GM23338 (cell line): ENCODE measurements at regions not wholly inside any gene's neighbourhood (a gene's known extent, or its start where the extent isn't known, plus 50 kb on each side); places are given as distances from the start of the nearest gene placed in this dataset.

Experiments used
- ATAC-seq: fragments of 200-7000 bp; cut with Tn5 transposase; 3 replicates; pipeline ENCODE4 v1.9.1; 2020
- DNase-seq: peaks from one replicate; pipeline ENCODE4 v3.0.0-alpha.2; 2015; ENCODE audit warnings: low spot score
- H2AFZ ChIP-seq: fragments of 200-600 bp; sonication (generic); 2 replicates; pipeline ENCODE4 v1.8.0; 2016; ENCODE audit warnings: antibody characterized with exemption, mild to moderate bottlenecking, moderate library complexity
- H3F3A ChIP-seq: fragments of 200-600 bp; sonication (generic); replicated peaks from 2 replicates; pipeline ENCODE4 v1.8.0; 2017; ENCODE audit warnings: antibody characterized with exemption, mixed run types, low read depth
- H3K27ac ChIP-seq: fragments of 200-600 bp; sonication (generic); 2 replicates; pipeline ENCODE4 v1.6.1; 2016; ENCODE audit warnings: low read depth
- H3K27me3 ChIP-seq: fragments of 200-600 bp; sonication (generic); 2 replicates; pipeline ENCODE4 v1.8.0; 2016; ENCODE audit warnings: mild to moderate bottlenecking, mixed run types, moderate library complexity; ENCODE audit not compliant: insufficient read depth
- H3K36me3 ChIP-seq: fragments of 200-600 bp; sonication (generic); 2 replicates; pipeline ENCODE4 v1.8.0; 2016; ENCODE audit warnings: mild to moderate bottlenecking; ENCODE audit not compliant: insufficient read depth
- H3K4me1 ChIP-seq: fragments of 200-600 bp; sonication (generic); 2 replicates; pipeline ENCODE4 v1.8.0; 2016; ENCODE audit warnings: mild to moderate bottlenecking, moderate library complexity; ENCODE audit not compliant: insufficient read depth
- H3K4me2 ChIP-seq: fragments of 200-600 bp; sonication (generic); 2 replicates; pipeline ENCODE4 v1.7.1; 2017; ENCODE audit warnings: mixed run types
- H3K4me3 ChIP-seq: fragments of 200-600 bp; sonication (generic); 2 replicates; pipeline ENCODE4 v1.6.1; 2016; ENCODE audit warnings: mixed run types
- H3K79me2 ChIP-seq: fragments of 200-600 bp; sonication (generic); replicated peaks from 2 replicates; pipeline ENCODE4 v1.8.0; 2017; ENCODE audit warnings: mild to moderate bottlenecking; ENCODE audit not compliant: insufficient read depth
- H3K9me2 ChIP-seq: fragments of 200-600 bp; sonication (generic); 2 replicates; pipeline ENCODE4 v1.8.0; 2017; ENCODE audit not compliant: insufficient read depth
- H4K20me1 ChIP-seq: fragments of 200-600 bp; sonication (generic); replicated peaks from 2 replicates; pipeline ENCODE4 v1.8.0; 2017; ENCODE audit warnings: mild to moderate bottlenecking; ENCODE audit not compliant: insufficient read depth
- H3K27ac Mint-ChIP-seq: 2 replicates; pipeline ENCODE4 v1.8.0; 2020; ENCODE audit warnings: inconsistent platforms, mild to moderate bottlenecking, moderate library complexity, mixed read lengths
- H3K27me3 Mint-ChIP-seq: 3 replicates; pipeline ENCODE4 v1.8.0; 2022; ENCODE audit warnings: low read depth, mild to moderate bottlenecking, moderate library complexity, mixed read lengths, inconsistent platforms; ENCODE audit not compliant: insufficient read depth, poor library complexity
- H3K36me3 Mint-ChIP-seq: 3 replicates; pipeline ENCODE4 v1.8.0; 2021; ENCODE audit warnings: low read depth, mild to moderate bottlenecking, inconsistent platforms, moderate library complexity, mixed read lengths
- H3K4me1 Mint-ChIP-seq: 3 replicates; pipeline ENCODE4 v1.8.0; 2020; ENCODE audit warnings: mild to moderate bottlenecking, inconsistent platforms, mixed read lengths
- H3K4me3 Mint-ChIP-seq: 3 replicates; pipeline ENCODE4 v1.8.0; 2021; ENCODE audit warnings: moderate library complexity, mild to moderate bottlenecking, inconsistent platforms, mixed read lengths
- H3K9me3 Mint-ChIP-seq: 3 replicates; pipeline ENCODE4 v1.8.0; 2020; ENCODE audit warnings: moderate library complexity, mild to moderate bottlenecking, inconsistent platforms, mixed read lengths
- EZH2 ChIP-seq: fragments of 200-600 bp; sonication (generic); IDR thresholded peaks from one replicate; pipeline ENCODE4 v1.8.0; 2017; ENCODE audit warnings: antibody characterized with exemption, mild to moderate bottlenecking, low read depth; ENCODE audit not compliant: unreplicated experiment
- EZH2phosphoT487 ChIP-seq: fragments of 200-600 bp; sonication (generic); IDR thresholded peaks from one replicate; pipeline ENCODE4 v1.8.1; 2018; ENCODE audit warnings: antibody characterized with exemption; ENCODE audit not compliant: unreplicated experiment
- NANOG ChIP-seq: IDR thresholded peaks from 2 replicates; pipeline ENCODE4 v1.6.1; 2016; ENCODE audit warnings: antibody characterized with exemption, borderline replicate concordance
- ZNF331 ChIP-seq: fragments of 250-450 bp; sonication (Bioruptor Pico); IDR thresholded peaks from 2 replicates; pipeline ENCODE4 v1.5.0; 2020; ENCODE audit warnings: low read depth, mild to moderate bottlenecking, moderate library complexity
- TF ChIP-seq, protein P1 (sequence below): fragments of 250-450 bp; sonication (Bioruptor Pico); IDR thresholded peaks from 2 replicates; pipeline ENCODE4 v1.5.0; 2020; ENCODE audit warnings: mild to moderate bottlenecking, moderate library complexity
- TF ChIP-seq, protein P2 (sequence below), 2 experiments: fragments of 200-600 bp in 1 of 2; sonication (generic) in 1 of 2; conservative IDR thresholded peaks; 2 replicates each; pipeline versions ENCODE4 v1.5.1 to v1.6.1; 2016 to 2017; ENCODE audit warnings: antibody characterized with exemption in 2 of 2, low read depth in 2 of 2, mild to moderate bottlenecking in 2 of 2, moderate library complexity in 1 of 2

DNA sequence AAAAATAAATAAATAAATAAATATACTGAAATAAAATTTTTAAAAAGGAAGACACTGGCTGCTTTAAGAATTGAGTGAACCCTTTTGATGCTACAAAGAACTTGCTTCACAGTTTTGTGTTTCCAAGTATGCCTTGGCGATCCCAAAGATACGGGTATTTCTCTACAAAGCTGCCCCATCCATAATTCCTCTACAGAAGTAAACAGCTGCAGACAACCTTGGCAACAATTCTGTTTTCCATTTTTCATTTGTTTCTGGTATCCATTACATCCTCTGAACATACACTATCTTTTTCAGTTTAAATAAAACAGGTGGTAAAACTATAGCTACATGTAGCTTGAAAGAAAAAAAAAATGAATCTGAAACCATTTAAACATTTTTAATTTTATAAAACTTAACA is 552.8 kb upstream of the KLHL29 start:
- Histone ChIP-seq H3F3A (no peaks in the 10 kb centered on the region), H3K9me2 (no peaks in the 10 kb centered on the region), H3K79me2 (no peaks in the 10 kb centered on the region), H3K27me3 (no peaks in the 10 kb centered on the region), H2AFZ (no peak overlapping the region), H3K27ac (no peak overlapping the region), H3K4me3 (no peak overlapping the region), H3K4me2 (no peak overlapping the region), H3K4me1 (no peaks in the 10 kb centered on the region), H4K20me1 (no peaks in the 10 kb centered on the region), H3K36me3 (no peaks in the 10 kb centered on the region)
- TF ChIP-seq EZH2 (no peak), NANOG (no peak), ZNF331 (no peak), EZH2phosphoT487 (no peak)
- TF ChIP-seq, protein P1, sequence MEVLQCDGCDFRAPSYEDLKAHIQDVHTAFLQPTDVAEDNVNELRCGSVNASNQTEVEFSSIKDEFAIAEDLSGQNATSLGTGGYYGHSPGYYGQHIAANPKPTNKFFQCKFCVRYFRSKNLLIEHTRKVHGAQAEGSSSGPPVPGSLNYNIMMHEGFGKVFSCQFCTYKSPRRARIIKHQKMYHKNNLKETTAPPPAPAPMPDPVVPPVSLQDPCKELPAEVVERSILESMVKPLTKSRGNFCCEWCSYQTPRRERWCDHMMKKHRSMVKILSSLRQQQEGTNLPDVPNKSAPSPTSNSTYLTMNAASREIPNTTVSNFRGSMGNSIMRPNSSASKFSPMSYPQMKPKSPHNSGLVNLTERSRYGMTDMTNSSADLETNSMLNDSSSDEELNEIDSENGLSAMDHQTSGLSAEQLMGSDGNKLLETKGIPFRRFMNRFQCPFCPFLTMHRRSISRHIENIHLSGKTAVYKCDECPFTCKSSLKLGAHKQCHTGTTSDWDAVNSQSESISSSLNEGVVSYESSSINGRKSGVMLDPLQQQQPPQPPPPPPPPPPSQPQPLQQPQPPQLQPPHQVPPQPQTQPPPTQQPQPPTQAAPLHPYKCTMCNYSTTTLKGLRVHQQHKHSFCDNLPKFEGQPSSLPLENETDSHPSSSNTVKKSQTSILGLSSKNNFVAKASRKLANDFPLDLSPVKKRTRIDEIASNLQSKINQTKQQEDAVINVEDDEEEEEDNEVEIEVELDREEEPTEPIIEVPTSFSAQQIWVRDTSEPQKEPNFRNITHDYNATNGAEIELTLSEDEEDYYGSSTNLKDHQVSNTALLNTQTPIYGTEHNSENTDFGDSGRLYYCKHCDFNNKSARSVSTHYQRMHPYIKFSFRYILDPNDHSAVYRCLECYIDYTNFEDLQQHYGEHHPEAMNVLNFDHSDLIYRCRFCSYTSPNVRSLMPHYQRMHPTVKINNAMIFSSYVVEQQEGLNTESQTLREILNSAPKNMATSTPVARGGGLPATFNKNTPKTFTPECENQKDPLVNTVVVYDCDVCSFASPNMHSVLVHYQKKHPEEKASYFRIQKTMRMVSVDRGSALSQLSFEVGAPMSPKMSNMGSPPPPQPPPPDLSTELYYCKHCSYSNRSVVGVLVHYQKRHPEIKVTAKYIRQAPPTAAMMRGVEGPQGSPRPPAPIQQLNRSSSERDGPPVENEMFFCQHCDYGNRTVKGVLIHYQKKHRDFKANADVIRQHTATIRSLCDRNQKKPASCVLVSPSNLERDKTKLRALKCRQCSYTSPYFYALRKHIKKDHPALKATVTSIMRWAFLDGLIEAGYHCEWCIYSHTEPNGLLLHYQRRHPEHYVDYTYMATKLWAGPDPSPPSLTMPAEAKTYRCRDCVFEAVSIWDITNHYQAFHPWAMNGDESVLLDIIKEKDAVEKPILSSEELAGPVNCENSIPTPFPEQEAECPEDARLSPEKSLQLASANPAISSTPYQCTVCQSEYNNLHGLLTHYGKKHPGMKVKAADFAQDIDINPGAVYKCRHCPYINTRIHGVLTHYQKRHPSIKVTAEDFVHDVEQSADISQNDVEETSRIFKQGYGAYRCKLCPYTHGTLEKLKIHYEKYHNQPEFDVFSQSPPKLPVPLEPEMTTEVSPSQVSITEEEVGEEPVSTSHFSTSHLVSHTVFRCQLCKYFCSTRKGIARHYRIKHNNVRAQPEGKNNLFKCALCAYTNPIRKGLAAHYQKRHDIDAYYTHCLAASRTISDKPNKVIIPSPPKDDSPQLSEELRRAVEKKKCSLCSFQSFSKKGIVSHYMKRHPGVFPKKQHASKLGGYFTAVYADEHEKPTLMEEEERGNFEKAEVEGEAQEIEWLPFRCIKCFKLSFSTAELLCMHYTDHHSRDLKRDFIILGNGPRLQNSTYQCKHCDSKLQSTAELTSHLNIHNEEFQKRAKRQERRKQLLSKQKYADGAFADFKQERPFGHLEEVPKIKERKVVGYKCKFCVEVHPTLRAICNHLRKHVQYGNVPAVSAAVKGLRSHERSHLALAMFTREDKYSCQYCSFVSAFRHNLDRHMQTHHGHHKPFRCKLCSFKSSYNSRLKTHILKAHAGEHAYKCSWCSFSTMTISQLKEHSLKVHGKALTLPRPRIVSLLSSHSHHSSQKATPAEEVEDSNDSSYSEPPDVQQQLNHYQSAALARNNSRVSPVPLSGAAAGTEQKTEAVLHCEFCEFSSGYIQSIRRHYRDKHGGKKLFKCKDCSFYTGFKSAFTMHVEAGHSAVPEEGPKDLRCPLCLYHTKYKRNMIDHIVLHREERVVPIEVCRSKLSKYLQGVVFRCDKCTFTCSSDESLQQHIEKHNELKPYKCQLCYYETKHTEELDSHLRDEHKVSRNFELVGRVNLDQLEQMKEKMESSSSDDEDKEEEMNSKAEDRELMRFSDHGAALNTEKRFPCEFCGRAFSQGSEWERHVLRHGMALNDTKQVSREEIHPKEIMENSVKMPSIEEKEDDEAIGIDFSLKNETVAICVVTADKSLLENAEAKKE (CRISPR knock-in tag): no peak
- TF ChIP-seq, protein P2, sequence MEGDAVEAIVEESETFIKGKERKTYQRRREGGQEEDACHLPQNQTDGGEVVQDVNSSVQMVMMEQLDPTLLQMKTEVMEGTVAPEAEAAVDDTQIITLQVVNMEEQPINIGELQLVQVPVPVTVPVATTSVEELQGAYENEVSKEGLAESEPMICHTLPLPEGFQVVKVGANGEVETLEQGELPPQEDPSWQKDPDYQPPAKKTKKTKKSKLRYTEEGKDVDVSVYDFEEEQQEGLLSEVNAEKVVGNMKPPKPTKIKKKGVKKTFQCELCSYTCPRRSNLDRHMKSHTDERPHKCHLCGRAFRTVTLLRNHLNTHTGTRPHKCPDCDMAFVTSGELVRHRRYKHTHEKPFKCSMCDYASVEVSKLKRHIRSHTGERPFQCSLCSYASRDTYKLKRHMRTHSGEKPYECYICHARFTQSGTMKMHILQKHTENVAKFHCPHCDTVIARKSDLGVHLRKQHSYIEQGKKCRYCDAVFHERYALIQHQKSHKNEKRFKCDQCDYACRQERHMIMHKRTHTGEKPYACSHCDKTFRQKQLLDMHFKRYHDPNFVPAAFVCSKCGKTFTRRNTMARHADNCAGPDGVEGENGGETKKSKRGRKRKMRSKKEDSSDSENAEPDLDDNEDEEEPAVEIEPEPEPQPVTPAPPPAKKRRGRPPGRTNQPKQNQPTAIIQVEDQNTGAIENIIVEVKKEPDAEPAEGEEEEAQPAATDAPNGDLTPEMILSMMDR (conservative IDR thresholded peaks at IDR 0.05; ENCODE audit: low read depth in 2 of 2): no peak
- Mint-ChIP-seq H3K9me3 (no peaks in the 10 kb centered on the region), H3K4me3 (no peak overlapping the region), H3K27ac (no peak overlapping the region), H3K36me3 (no peaks in the 10 kb centered on the region), H3K4me1 (peaks cover 8% of the 10 kb centered on the region), H3K27me3 (peaks cover 2% of the 10 kb centered on the region)
- ATAC-seq: no peak
- DNase-seq: no peak
